Aorta (tissue), 5 donors: ENCODE measurements at regions not wholly inside any gene's neighbourhood (a gene's known extent, or its start where the extent isn't known, plus 50 kb on each side); places are given as distances from the start of the nearest gene placed in this dataset.
A peak's percentile ranks its signal among the peaks of the same experiment; 100 is the strongest.

ENCODE experiments used
- ATAC-seq: fragments of 200-7000 bp; cut with Tn5 transposase; one replicate; pipeline ENCODE4 v1.9.1; 2022; ENCODE audit warnings: moderate library complexity; ENCODE audit not compliant: low FRiP score
- DNase-seq, 2 donors: peaks; one replicate each; pipeline ENCODE4 v3.0.0-alpha.2; 2020
- H3K27ac ChIP-seq, 2 donors: one replicate each; pipeline ENCODE4 v1.5.1; 2013; ENCODE audit warnings: low read length in 2 of 2, mild to moderate bottlenecking in 2 of 2, moderate library complexity in 2 of 2, control low read depth in 1 of 2, inconsistent platforms in 1 of 2, low read depth in 1 of 2
- H3K27me3 ChIP-seq, 2 donors: one replicate each; pipeline ENCODE4 v1.6.1; 2013; ENCODE audit warnings: control low read depth in 1 of 2, low read length in 1 of 2, mild to moderate bottlenecking in 1 of 2, moderate library complexity in 1 of 2; ENCODE audit not compliant: insufficient read depth in 2 of 2, control insufficient read depth in 1 of 2
- H3K36me3 ChIP-seq, 2 donors: one replicate each; pipeline ENCODE4 v1.6.1; 2013; ENCODE audit warnings: control low read depth in 1 of 2, low read length in 1 of 2, mild to moderate bottlenecking in 1 of 2; ENCODE audit not compliant: insufficient read depth in 2 of 2, control insufficient read depth in 1 of 2
- H3K4me1 ChIP-seq, 2 donors: one replicate each; pipeline ENCODE4 v1.6.1; 2013; ENCODE audit warnings: low read length in 2 of 2, control low read depth in 1 of 2, mild to moderate bottlenecking in 1 of 2, moderate library complexity in 1 of 2; ENCODE audit not compliant: insufficient read depth in 2 of 2, control insufficient read depth in 1 of 2
- H3K4me3 ChIP-seq, 2 donors: one replicate each; pipeline ENCODE4 v1.5.1; 2013; ENCODE audit warnings: low read length in 2 of 2, control low read depth in 1 of 2, mild to moderate bottlenecking in 1 of 2
- H3K9me3 ChIP-seq: one replicate; pipeline ENCODE4 v1.6.1; 2013; ENCODE audit warnings: mild to moderate bottlenecking, low read length; ENCODE audit not compliant: control insufficient read depth
- WGBS, 2 donors: extraction: QIAGEN DNeasy Blood & Tissue Kit; methylation state at CpG; one replicate each; pipeline ENCODE4 v1.1.7; 2013; 5-methylcytosine and 5-hydroxymethylcytosine counted together
- intact Hi-C, 2 donors: fragments of 100-400 bp; cut with DNase I; formaldehyde crosslinking; loops; one replicate each; pipeline versions ENCODE4 v1.14.2 to v1.15.0; 2022
- donor health status: healthy with polysubstance abuse.
- donor health status: Bipolar disorder and iron deficiency.
- donor health status: DM: no; HTN: no; CAD: no.
- donor health status: DM: no; HTN: no; CAD: no.
- donor health status: DM: yes; HTN: yes; CAD: no.

GRCh38 chr1:69426401-69426800 is 141.3 kb upstream of the LRRC7 start:
- Histone ChIP-seq H3K4me3 (no peak overlapping the region), H3K27me3 (no peaks in the 10 kb centered on the region), H3K4me1 (peaks cover 0 to 2% of the 10 kb centered on the region in 2 donors), H3K9me3 (no peaks in the 10 kb centered on the region), H3K27ac (no peak overlapping the region), H3K36me3 (no peaks in the 10 kb centered on the region)
- intact Hi-C loops = no loop called here
- no peak for ATAC-seq
- DNase-seq = no peak
- WGBS, 2 donors = 65 to 71% methylated on average over 2 of the region's 2 CpGs

GRCh38 chr1:69433073-69433472 is 134.6 kb upstream of the LRRC7 start:
- Histone ChIP-seq H3K27ac (no peak overlapping the region), H3K9me3 (no peaks in the 10 kb centered on the region), H3K36me3 (no peaks in the 10 kb centered on the region), H3K4me3 (no peak overlapping the region), H3K4me1 (no peaks in the 10 kb centered on the region), H3K27me3 (no peaks in the 10 kb centered on the region)
- intact Hi-C loops = no loop called here
- no peak for DNase-seq
- ATAC-seq = no peak

- H3K27me3 ChIP-seq = no peaks in the 10 kb centered on the region
- H3K36me3 ChIP-seq = no peaks in the 10 kb centered on the region
- H3K9me3 ChIP-seq = no peaks in the 10 kb centered on the region
- H3K4me1 ChIP-seq = no peaks in the 10 kb centered on the region
- no peak overlapping the region for H3K4me3 ChIP-seq
- DNase-seq (no peak), ATAC-seq (no peak)
- intact Hi-C loops = no loop called here
- no peak overlapping the region for H3K27ac ChIP-seq
These were observed 131.6 kb upstream of the LRRC7 start for GRCh38 chr1:69436151-69436550.

- Histone ChIP-seq H3K4me3 (no peak overlapping the region), H3K9me3 (no peaks in the 10 kb centered on the region), H3K36me3 (no peaks in the 10 kb centered on the region), H3K27ac (no peak overlapping the region), H3K4me1 (no peaks in the 10 kb centered on the region), H3K27me3 (no peaks in the 10 kb centered on the region)
- intact Hi-C loops = no loop called here
- ATAC-seq (no peak), DNase-seq (no peak)
- 30 to 37% methylated on average over 5 of the region's 5 CpGs for WGBS, 2 donors
These were observed 129.5 kb upstream of the LRRC7 start for GRCh38 chr1:69438056-69438795.

- H3K4me1 ChIP-seq = no peaks in the 10 kb centered on the region
- H3K36me3 ChIP-seq = no peaks in the 10 kb centered on the region
- H3K4me3 ChIP-seq = no peak overlapping the region
- intact Hi-C loops = no loop called here
- H3K27ac ChIP-seq = no peak overlapping the region
- no peak for DNase-seq
- ATAC-seq = no peak
- no peaks in the 10 kb centered on the region for H3K9me3 ChIP-seq
- no peaks in the 10 kb centered on the region for H3K27me3 ChIP-seq
These were observed 126.2 kb upstream of the LRRC7 start for GRCh38 chr1:69441496-69441895.

GRCh38 chr1:69451196-69451595 is 116.5 kb upstream of the LRRC7 start:
- Histone ChIP-seq H3K27ac (peak overlapping the region in 1 of 2 donors; percentile 43), H3K4me3 (no peak overlapping the region), H3K4me1 (no peaks in the 10 kb centered on the region), H3K27me3 (no peaks in the 10 kb centered on the region), H3K9me3 (no peaks in the 10 kb centered on the region), H3K36me3 (no peaks in the 10 kb centered on the region)
- no peak for DNase-seq
- intact Hi-C loops = no loop called here
- 49 to 55% methylated on average over 2 of the region's 2 CpGs for WGBS, 2 donors
- no peak for ATAC-seq

GRCh38 chr1:69455718-69456117 is 112.0 kb upstream of the LRRC7 start:
- no peaks in the 10 kb centered on the region for H3K36me3 ChIP-seq
- intact Hi-C loops = no loop called here
- H3K27me3 ChIP-seq = no peaks in the 10 kb centered on the region
- ATAC-seq = no peak
- no peak overlapping the region for H3K4me3 ChIP-seq
- H3K27ac ChIP-seq = no peak overlapping the region
- no peaks in the 10 kb centered on the region for H3K4me1 ChIP-seq
- WGBS, 2 donors = 13 to 16% methylated on average over 3 of the region's 3 CpGs
- H3K9me3 ChIP-seq = no peaks in the 10 kb centered on the region
- DNase-seq = no peak

- Histone ChIP-seq H3K4me3 (no peak overlapping the region), H3K36me3 (no peaks in the 10 kb centered on the region), H3K4me1 (no peaks in the 10 kb centered on the region), H3K9me3 (peaks cover 1% of the 10 kb centered on the region), H3K27me3 (no peaks in the 10 kb centered on the region), H3K27ac (no peak overlapping the region)
- no peak for DNase-seq
- intact Hi-C loops = no loop called here
- ATAC-seq = no peak
These were observed 108.5 kb upstream of the LRRC7 start for GRCh38 chr1:69459244-69459643.

GRCh38 chr1:69475021-69475420 is 92.7 kb upstream of the LRRC7 start:
- H3K36me3 ChIP-seq = no peaks in the 10 kb centered on the region
- no peaks in the 10 kb centered on the region for H3K27me3 ChIP-seq
- no peak overlapping the region for H3K27ac ChIP-seq
- DNase-seq = no peak
- no peaks in the 10 kb centered on the region for H3K4me1 ChIP-seq
- no peak for ATAC-seq
- H3K9me3 ChIP-seq = no peaks in the 10 kb centered on the region
- 73 to 83% methylated on average over 2 of the region's 2 CpGs for WGBS, 2 donors
- intact Hi-C loops = no loop called here
- no peak overlapping the region for H3K4me3 ChIP-seq
